HepG2 (cell line): ENCODE measurements at regions not wholly inside any gene's neighbourhood (a gene's known extent, or its start where the extent isn't known, plus 50 kb on each side); places are given as distances from the start of the nearest gene placed in this dataset.

ENCODE experiments used
- ATAC-seq: fragments of 200-7000 bp; cut with Tn5 transposase; 3 replicates; pipeline ENCODE4 v1.9.1; 2020; ENCODE audit warnings: mild to moderate bottlenecking, moderate library complexity
- BruUV-seq: library from RNA; stranded (reverse); fragments of 400-500 nt; replicated peaks from 2 replicates; lab custom pipeline; 2021; lab: Mats Ljungman, UMichigan
- CTCF ChIA-PET: fragments of 300-600 bp; formaldehyde crosslinking; extraction: SDS; loops from one replicate; lab custom pipeline; 2021; ENCODE audit warnings: low total read pairs, inconsistent platforms, low intra/inter-chr PET ratio; lab: Yijun Ruan, JAX
- POLR2A ChIA-PET: fragments of 350-600 bp; sonication (Branson Sonifier 250); formaldehyde crosslinking; loops from one replicate; lab custom pipeline; 2020; ENCODE audit warnings: antibody characterized with exemption, inconsistent platforms; lab: Yijun Ruan, JAX
- DNase-seq: peaks from one replicate; pipeline ENCODE4 v3.0.0-alpha.2; 2015; ENCODE audit warnings: low spot score
- FAIRE-seq: peaks from 3 replicates; lab custom pipeline; 2011; peaks lifted over from hg19 to GRCh38; lab: Jason Lieb, UNC
- H2AFZ ChIP-seq: one replicate; pipeline ENCODE4 v1.6.1; 2011; ENCODE audit warnings: low read length, inconsistent platforms
- H3K27ac ChIP-seq: fragments of 300-600 bp; 3 replicates; pipeline ENCODE4 v1.8.0; 2011; ENCODE audit warnings: mixed run types, mild to moderate bottlenecking, mixed read lengths, low read length, inconsistent platforms; ENCODE audit not compliant: insufficient read depth; ENCODE audit errors: extremely low read length
- H3K27me3 ChIP-seq, 2 experiments: fragments of 200-600 bp in 1 of 2; 2 replicates in 1 of 2; 3 replicates in 1 of 2; pipeline versions ENCODE4 v1.6.0 to v1.8.0; 2011; ENCODE audit warnings: low read length in 2 of 2, mild to moderate bottlenecking in 2 of 2, moderate library complexity in 2 of 2, inconsistent platforms in 1 of 2; ENCODE audit not compliant: insufficient read depth in 2 of 2, control insufficient read depth in 1 of 2
- H3K36me3 ChIP-seq, 2 experiments: fragments of 200-600 bp in 1 of 2; replicated peaks in 1 of 2; 2 replicates in 1 of 2; 3 replicates in 1 of 2; pipeline versions ENCODE4 v1.5.1 to v1.8.0; 2011; ENCODE audit warnings: low read length in 2 of 2, inconsistent platforms in 1 of 2; ENCODE audit not compliant: insufficient read depth in 2 of 2, control insufficient read depth in 1 of 2
- H3K4me1 ChIP-seq: 2 replicates; pipeline ENCODE4 v1.5.1; 2012; ENCODE audit warnings: low read length, inconsistent platforms; ENCODE audit not compliant: insufficient read depth
- H3K4me2 ChIP-seq: 2 replicates; pipeline ENCODE4 v1.6.0; 2011; ENCODE audit warnings: low read depth, low read length, inconsistent platforms
- H3K4me3 ChIP-seq, 3 experiments: fragments of 200-600 bp in 1 of 3; sonication (generic), shearing (Covaris generic) in 1 of 3; replicated peaks in 1 of 3; 2 replicates each; pipeline ENCODE4 v1.5.1; 2011 to 2016; ENCODE audit warnings: low read length in 3 of 3, inconsistent platforms in 2 of 3, low read depth in 2 of 3, mild to moderate bottlenecking in 2 of 3, control low read depth in 1 of 3, mixed read lengths in 1 of 3; ENCODE audit not compliant: insufficient read depth in 1 of 3
- H3K79me2 ChIP-seq: one replicate; pipeline ENCODE4 v1.6.1; 2011; ENCODE audit warnings: low read length, inconsistent platforms; ENCODE audit not compliant: insufficient read depth
- H3K9ac ChIP-seq: 2 replicates; pipeline ENCODE4 v1.6.0; 2011; ENCODE audit warnings: mild to moderate bottlenecking, low read depth, low read length, inconsistent platforms; ENCODE audit not compliant: insufficient read depth
- H3K9me3 ChIP-seq: 2 replicates; pipeline ENCODE4 v1.5.1; 2012; ENCODE audit warnings: mild to moderate bottlenecking, low read length
- H4K20me1 ChIP-seq: 2 replicates; pipeline ENCODE4 v1.6.0; 2011; ENCODE audit warnings: inconsistent platforms, mild to moderate bottlenecking, low read length, moderate library complexity; ENCODE audit not compliant: insufficient read depth
- JUNB ChIP-seq: sonication (generic); formaldehyde crosslinking; IDR thresholded peaks from 2 replicates; pipeline ENCODE4 v1.8.0; 2022; ENCODE audit warnings: missing genetic modification reagents, mild to moderate bottlenecking, borderline replicate concordance
- MYC ChIP-seq: sonication (generic); formaldehyde crosslinking; IDR thresholded peaks from 2 replicates; pipeline ENCODE4 v1.9.0; 2021; ENCODE audit warnings: missing genetic modification reagents, borderline replicate concordance
- PHF8 ChIP-seq: sonication (generic); formaldehyde crosslinking; IDR thresholded peaks from 2 replicates; pipeline ENCODE4 v1.5.0; 2020; ENCODE audit warnings: missing genetic modification reagents
- TSC22D2 ChIP-seq: sonication (generic); formaldehyde crosslinking; IDR thresholded peaks from 2 replicates; pipeline ENCODE4 v1.5.1; 2020; ENCODE audit warnings: missing genetic modification reagents, mild to moderate bottlenecking, borderline replicate concordance
- whole genome bisulfite sequencing: methylation state at CpG from one replicate; pipeline ENCODE4 v1.1.6; 2017; ENCODE audit warnings: low lambda C conversion rate; 5-methylcytosine and 5-hydroxymethylcytosine counted together
- in situ Hi-C: cut with HindIII; loops from 2 replicates; pipeline ENCODE4 v1.10.0; 2017; ENCODE audit warnings: low pct_unique_long_range_greater_than_20kb; ENCODE audit not compliant: extremely low pct_ligation_motif_present
- intact Hi-C: fragments of 100-400 bp; cut with micrococcal nuclease; formaldehyde crosslinking; loops from one replicate; pipeline ENCODE4 v1.10.0; 2022; ENCODE audit not compliant: unreplicated experiment
- TF ChIP-seq, protein P1 (sequence below), 2 experiments: fragments of 450-650 bp in 1 of 2; sonication (generic) in 1 of 2; formaldehyde crosslinking in 1 of 2; IDR thresholded peaks; 2 replicates each; pipeline versions ENCODE4 v1.6.1 to v1.8.0; 2016 to 2022; ENCODE audit warnings: antibody characterized with exemption in 1 of 2, mild to moderate bottlenecking in 1 of 2, missing genetic modification reagents in 1 of 2
- TF ChIP-seq, protein P2 (sequence below): sonication (generic); formaldehyde crosslinking; IDR thresholded peaks from 2 replicates; pipeline ENCODE4 v1.4.0; 2020; ENCODE audit warnings: missing genetic modification reagents
- TF ChIP-seq, protein P3 (sequence below): IDR thresholded peaks from 2 replicates; pipeline ENCODE4 v1.6.1; 2016
- TF ChIP-seq, protein P4 (sequence below): sonication (generic); formaldehyde crosslinking; IDR thresholded peaks from 2 replicates; pipeline ENCODE4 v1.4.0; 2020; ENCODE audit warnings: missing genetic modification reagents

DNA sequence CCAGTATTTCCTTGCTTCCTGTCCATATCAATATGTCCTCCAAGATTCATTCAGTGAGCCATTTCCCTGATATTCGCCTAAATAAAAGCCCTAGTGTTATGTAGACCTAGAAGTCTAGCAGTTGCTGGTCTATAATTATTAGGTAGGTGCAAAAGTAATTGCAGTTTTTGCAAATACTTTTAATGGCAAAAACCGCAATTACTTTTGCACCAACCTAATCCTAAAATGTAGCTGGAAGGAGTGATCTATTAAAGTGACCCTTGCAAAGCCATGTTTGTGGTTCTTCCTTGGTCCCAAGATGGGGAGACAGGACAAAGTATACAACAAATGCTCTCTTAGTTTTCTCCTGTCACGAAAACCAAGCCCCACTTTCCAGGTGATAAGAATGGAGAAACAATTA is 193.0 kb downstream of the IDS start:
- TF ChIP-seq MYC (CRISPR knock-in tag), result no peak
- TF ChIP-seq, protein P1, sequence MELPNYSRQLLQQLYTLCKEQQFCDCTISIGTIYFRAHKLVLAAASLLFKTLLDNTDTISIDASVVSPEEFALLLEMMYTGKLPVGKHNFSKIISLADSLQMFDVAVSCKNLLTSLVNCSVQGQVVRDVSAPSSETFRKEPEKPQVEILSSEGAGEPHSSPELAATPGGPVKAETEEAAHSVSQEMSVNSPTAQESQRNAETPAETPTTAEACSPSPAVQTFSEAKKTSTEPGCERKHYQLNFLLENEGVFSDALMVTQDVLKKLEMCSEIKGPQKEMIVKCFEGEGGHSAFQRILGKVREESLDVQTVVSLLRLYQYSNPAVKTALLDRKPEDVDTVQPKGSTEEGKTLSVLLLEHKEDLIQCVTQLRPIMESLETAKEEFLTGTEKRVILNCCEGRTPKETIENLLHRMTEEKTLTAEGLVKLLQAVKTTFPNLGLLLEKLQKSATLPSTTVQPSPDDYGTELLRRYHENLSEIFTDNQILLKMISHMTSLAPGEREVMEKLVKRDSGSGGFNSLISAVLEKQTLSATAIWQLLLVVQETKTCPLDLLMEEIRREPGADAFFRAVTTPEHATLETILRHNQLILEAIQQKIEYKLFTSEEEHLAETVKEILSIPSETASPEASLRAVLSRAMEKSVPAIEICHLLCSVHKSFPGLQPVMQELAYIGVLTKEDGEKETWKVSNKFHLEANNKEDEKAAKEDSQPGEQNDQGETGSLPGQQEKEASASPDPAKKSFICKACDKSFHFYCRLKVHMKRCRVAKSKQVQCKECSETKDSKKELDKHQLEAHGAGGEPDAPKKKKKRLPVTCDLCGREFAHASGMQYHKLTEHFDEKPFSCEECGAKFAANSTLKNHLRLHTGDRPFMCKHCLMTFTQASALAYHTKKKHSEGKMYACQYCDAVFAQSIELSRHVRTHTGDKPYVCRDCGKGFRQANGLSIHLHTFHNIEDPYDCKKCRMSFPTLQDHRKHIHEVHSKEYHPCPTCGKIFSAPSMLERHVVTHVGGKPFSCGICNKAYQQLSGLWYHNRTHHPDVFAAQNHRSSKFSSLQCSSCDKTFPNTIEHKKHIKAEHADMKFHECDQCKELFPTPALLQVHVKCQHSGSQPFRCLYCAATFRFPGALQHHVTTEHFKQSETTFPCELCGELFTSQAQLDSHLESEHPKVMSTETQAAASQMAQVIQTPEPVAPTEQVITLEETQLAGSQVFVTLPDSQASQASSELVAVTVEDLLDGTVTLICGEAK (IDR thresholded peaks at IDR 0.05), result peak; percentile 64
- TF ChIP-seq, protein P1 (CRISPR knock-in tag; IDR thresholded peaks at IDR 0.05), result no peak
- TF ChIP-seq, protein P2, sequence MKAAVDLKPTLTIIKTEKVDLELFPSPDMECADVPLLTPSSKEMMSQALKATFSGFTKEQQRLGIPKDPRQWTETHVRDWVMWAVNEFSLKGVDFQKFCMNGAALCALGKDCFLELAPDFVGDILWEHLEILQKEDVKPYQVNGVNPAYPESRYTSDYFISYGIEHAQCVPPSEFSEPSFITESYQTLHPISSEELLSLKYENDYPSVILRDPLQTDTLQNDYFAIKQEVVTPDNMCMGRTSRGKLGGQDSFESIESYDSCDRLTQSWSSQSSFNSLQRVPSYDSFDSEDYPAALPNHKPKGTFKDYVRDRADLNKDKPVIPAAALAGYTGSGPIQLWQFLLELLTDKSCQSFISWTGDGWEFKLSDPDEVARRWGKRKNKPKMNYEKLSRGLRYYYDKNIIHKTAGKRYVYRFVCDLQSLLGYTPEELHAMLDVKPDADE (CRISPR knock-in tag), result no peak
- TF ChIP-seq TSC22D2 (CRISPR knock-in tag), result no peak
- TF ChIP-seq, protein P3, sequence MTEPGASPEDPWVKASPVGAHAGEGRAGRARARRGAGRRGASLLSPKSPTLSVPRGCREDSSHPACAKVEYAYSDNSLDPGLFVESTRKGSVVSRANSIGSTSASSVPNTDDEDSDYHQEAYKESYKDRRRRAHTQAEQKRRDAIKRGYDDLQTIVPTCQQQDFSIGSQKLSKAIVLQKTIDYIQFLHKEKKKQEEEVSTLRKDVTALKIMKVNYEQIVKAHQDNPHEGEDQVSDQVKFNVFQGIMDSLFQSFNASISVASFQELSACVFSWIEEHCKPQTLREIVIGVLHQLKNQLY (CRISPR knock-in tag), result no peak
- TF ChIP-seq JUNB, result no peak
- TF ChIP-seq PHF8, result no peak
- TF ChIP-seq, protein P4, sequence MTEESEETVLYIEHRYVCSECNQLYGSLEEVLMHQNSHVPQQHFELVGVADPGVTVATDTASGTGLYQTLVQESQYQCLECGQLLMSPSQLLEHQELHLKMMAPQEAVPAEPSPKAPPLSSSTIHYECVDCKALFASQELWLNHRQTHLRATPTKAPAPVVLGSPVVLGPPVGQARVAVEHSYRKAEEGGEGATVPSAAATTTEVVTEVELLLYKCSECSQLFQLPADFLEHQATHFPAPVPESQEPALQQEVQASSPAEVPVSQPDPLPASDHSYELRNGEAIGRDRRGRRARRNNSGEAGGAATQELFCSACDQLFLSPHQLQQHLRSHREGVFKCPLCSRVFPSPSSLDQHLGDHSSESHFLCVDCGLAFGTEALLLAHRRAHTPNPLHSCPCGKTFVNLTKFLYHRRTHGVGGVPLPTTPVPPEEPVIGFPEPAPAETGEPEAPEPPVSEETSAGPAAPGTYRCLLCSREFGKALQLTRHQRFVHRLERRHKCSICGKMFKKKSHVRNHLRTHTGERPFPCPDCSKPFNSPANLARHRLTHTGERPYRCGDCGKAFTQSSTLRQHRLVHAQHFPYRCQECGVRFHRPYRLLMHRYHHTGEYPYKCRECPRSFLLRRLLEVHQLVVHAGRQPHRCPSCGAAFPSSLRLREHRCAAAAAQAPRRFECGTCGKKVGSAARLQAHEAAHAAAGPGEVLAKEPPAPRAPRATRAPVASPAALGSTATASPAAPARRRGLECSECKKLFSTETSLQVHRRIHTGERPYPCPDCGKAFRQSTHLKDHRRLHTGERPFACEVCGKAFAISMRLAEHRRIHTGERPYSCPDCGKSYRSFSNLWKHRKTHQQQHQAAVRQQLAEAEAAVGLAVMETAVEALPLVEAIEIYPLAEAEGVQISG (CRISPR knock-in tag), result no peak
- intact Hi-C loops, result no loop called here
- in situ Hi-C loops, result no loop called here
- no TSS peak for BruUV-seq
- Histone ChIP-seq H3K36me3 (no peaks in the 10 kb centered on the region), H3K9ac (no peak overlapping the region), H3K4me3 (no peak overlapping the region), H4K20me1 (no peaks in the 10 kb centered on the region), H3K79me2 (no peaks in the 10 kb centered on the region), H2AFZ (no peak overlapping the region), H3K27me3 (no peaks in the 10 kb centered on the region), H3K4me2 (no peak overlapping the region), H3K27ac (no peak overlapping the region), H3K9me3 (no peaks in the 10 kb centered on the region), H3K4me1 (no peaks in the 10 kb centered on the region)
- ChIA-PET POLR2A (no interaction called here), CTCF (no interaction called here)
- WGBS, result 4% methylated on average over 3 of the region's 3 CpGs
- DNase-seq, result no peak
- no peak for ATAC-seq
- no peak for FAIRE-seq
